SHP77 treated with DMSO at 0.1 percent for 48 hours (cell line): ENCODE measurements at regions not wholly inside any gene's neighbourhood (a gene's known extent, or its start where the extent isn't known, plus 50 kb on each side); places are given as distances from the start of the nearest gene placed in this dataset.
A peak's percentile ranks its signal among the peaks of the same experiment; 100 is the strongest.

ENCODE experiments used
- DNase-seq: peaks from one replicate; lab custom pipeline; 2025; lab: John Stamatoyannopoulos, UW

- no peak for DNase-seq
These were observed 788.6 kb upstream of the NOVA1 start for GRCh38 chr14:27386391-27386790.

- no peak for DNase-seq
These were observed 789.6 kb upstream of the NOVA1 start for GRCh38 chr14:27387463-27387862.

- DNase-seq: no peak
These were observed 791.6 kb upstream of the NOVA1 start for GRCh38 chr14:27389402-27389801.

GRCh38 chr14:27390155-27390554 lies 792.3 kb upstream of the NOVA1 start:
- DNase-seq: no peak

- no peak for DNase-seq
These were observed 793.5 kb upstream of the NOVA1 start for GRCh38 chr14:27391331-27391730.

GRCh38 chr14:27392153-27392552 lies 794.3 kb upstream of the NOVA1 start:
- no peak for DNase-seq

GRCh38 chr14:27409944-27410343 lies 812.1 kb upstream of the NOVA1 start:
- DNase-seq: no peak

- no peak for DNase-seq
These were observed 813.1 kb upstream of the NOVA1 start for GRCh38 chr14:27410981-27411380.

GRCh38 chr14:27427796-27428195 lies 830.0 kb upstream of the NOVA1 start:
- no peak for DNase-seq

GRCh38 chr14:27435923-27436670 lies 838.3 kb upstream of the NOVA1 start:
- no peak for DNase-seq

- DNase-seq: no peak
These were observed 886.8 kb upstream of the NOVA1 start for GRCh38 chr14:27484633-27485032.

GRCh38 chr14:27485193-27485592 lies 887.4 kb upstream of the NOVA1 start:
- no peak for DNase-seq

GRCh38 chr14:27506272-27506671 lies 908.4 kb upstream of the NOVA1 start:
- DNase-seq: no peak

GRCh38 chr14:27528328-27528727 lies 930.5 kb upstream of the NOVA1 start:
- peak; percentile 77 for DNase-seq

- no peak for DNase-seq
These were observed 938.9 kb upstream of the NOVA1 start for GRCh38 chr14:27536748-27537147.

GRCh38 chr14:27546111-27546510 lies 948.3 kb upstream of the NOVA1 start:
- no peak for DNase-seq

- DNase-seq: no peak
These were observed 956.0 kb upstream of the NOVA1 start for GRCh38 chr14:27553790-27554189.

GRCh38 chr14:27557445-27557844 lies 959.6 kb upstream of the NOVA1 start:
- DNase-seq: no peak

- no peak for DNase-seq
These were observed 962.0 kb upstream of the NOVA1 start for GRCh38 chr14:27559848-27560247.

- DNase-seq: no peak
These were observed 969.1 kb upstream of the NOVA1 start for GRCh38 chr14:27566843-27567382.

GRCh38 chr14:27573018-27573417 lies 975.2 kb upstream of the NOVA1 start:
- no peak for DNase-seq

GRCh38 chr14:27587103-27587502 lies 989.3 kb upstream of the NOVA1 start:
- DNase-seq: no peak

GRCh38 chr14:27605282-27605681 lies 1007.4 kb upstream of the NOVA1 start:
- DNase-seq: no peak

GRCh38 chr14:27608377-27608776 lies 1010.5 kb upstream of the NOVA1 start:
- no peak for DNase-seq
